ENCODE measurements at regions not wholly inside any gene's neighbourhood (a gene's known extent, or its start where the extent isn't known, plus 50 kb on each side); places are given as distances from the start of the nearest gene placed in this dataset.
"Not testable (repeated sequence)": the region's sequence is repeated elsewhere in the genome, so short reads cannot be mapped to it uniquely, and the experiment has no call there.

- in situ Hi-C loops (cut with HindIII; ENCODE audit: low sequenced_read_pairs), result no loop called here
Measured at GRCh38 chr3:145906301-145906700, 254.7 kb downstream of the PLOD2 start.

DNA sequence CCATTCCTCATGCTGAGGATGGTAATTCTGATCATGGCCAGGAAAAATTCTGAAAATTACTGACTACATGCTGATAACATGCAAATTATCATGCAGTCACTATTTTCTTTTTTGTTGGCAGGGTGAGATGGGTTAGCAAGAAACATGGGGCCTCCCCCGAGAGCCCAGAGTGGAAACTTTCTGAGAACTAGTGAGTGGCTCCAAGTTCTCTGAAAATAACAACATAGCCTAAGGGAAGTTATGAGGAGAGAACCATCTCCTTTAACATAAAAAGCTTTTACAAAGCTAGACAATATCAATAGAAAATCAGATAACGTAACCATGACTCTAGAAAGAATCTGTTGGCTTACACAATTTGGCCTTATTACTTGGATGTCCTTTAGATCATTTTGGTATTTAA is 254.2 kb downstream of the PLOD2 start:
- in situ Hi-C loops (cut with HindIII; ENCODE audit: low sequenced_read_pairs), result no loop called here

GRCh38 chr3:145911016-145911415 is 250.0 kb downstream of the PLOD2 start:
- in situ Hi-C loops (cut with HindIII; ENCODE audit: low sequenced_read_pairs), result no loop called here

DNA sequence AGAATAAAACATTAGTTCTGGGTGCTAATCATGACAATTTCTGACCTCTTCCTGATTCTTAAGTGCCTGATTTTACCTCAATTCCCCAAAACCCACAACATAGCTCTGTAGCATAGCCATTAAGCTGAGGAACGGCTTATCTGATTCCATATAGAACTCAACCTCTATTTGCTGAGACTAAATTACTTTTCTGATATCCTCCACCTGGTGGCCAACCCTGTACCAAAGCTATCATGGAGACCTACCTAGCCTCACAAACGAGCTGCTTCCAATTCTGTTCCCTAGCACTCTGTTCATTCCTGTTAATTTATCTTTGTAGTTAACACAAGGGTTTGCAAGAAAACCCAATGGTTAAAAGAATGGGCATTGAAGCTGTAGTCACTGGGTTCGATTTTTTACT is 245.2 kb downstream of the PLOD2 start:
- in situ Hi-C loops (cut with HindIII; ENCODE audit: low sequenced_read_pairs), result no loop called here

GRCh38 chr3:145927736-145928135 is 233.2 kb downstream of the PLOD2 start:
- in situ Hi-C loops (cut with HindIII; ENCODE audit: low sequenced_read_pairs), result not testable (repeated sequence)

DNA sequence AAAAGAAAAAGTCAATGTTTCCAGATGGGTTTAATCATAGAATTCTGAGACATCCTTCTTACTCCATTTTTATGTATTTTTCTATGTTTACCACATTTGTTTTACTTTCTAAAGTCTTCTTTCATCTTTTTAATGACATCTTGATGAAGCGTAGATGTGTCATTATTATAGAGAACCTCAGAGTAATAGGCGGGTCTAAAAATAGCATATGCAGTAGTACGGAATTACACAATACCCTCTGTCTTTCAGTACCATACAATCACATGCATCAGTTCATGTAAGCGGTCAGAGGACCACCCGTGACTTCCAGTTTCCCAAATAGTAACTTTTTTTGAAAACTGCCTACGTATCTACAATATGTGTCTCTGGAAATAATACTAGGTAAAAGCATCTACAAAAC is 224.0 kb downstream of the PLOD2 start:
- in situ Hi-C loops (cut with HindIII; ENCODE audit: low sequenced_read_pairs), result no loop called here

GRCh38 chr3:145939431-145939830 is 221.6 kb downstream of the PLOD2 start:
- in situ Hi-C loops (cut with HindIII; ENCODE audit: low sequenced_read_pairs), result no loop called here

- in situ Hi-C loops (cut with HindIII; ENCODE audit: low sequenced_read_pairs), result no loop called here
Measured at GRCh38 chr3:145942052-145942451, 218.9 kb downstream of the PLOD2 start.

- in situ Hi-C loops (cut with HindIII; ENCODE audit: low sequenced_read_pairs), result no loop called here
Measured at GRCh38 chr3:145943952-145944351, 217.0 kb downstream of the PLOD2 start.

- in situ Hi-C loops (cut with HindIII; ENCODE audit: low sequenced_read_pairs), result loop anchor here (5.0 kb wide), 1 partner anchor 59 kb away; no protein-coding TSS in a partner anchor
Measured at GRCh38 chr3:145951441-145951840, 209.5 kb downstream of the PLOD2 start.

- in situ Hi-C loops (cut with HindIII; ENCODE audit: low sequenced_read_pairs), result loop anchor here (5.0 kb wide), 1 partner anchor 60 kb away; no protein-coding TSS in a partner anchor
Measured at GRCh38 chr3:145952536-145952935, 208.4 kb downstream of the PLOD2 start.

DNA sequence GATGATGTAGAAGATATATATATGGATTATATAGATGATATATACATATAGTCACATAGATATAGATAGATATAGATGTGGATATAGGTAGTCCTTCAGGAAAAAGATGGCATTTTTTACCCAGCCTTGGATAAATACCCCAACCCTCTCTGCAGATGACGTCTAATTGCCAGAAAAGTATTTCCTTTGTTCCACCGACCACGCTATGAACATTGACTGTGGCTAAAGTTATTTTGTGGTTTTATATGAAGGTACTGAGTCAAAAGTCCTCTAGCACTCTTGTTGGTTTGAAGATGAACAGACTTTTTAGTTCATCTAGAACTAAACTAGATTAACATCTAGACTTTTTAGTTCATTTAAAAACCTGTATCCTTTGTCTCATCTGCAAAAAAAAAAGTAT is 207.7 kb downstream of the PLOD2 start:
- in situ Hi-C loops (cut with HindIII; ENCODE audit: low sequenced_read_pairs), result loop anchor here (5.0 kb wide), 1 partner anchor 61 kb away; no protein-coding TSS in a partner anchor

GRCh38 chr3:145959457-145960088 is 201.4 kb downstream of the PLOD2 start:
- in situ Hi-C loops (cut with HindIII; ENCODE audit: low sequenced_read_pairs), result no loop called here

GRCh38 chr3:145963111-145963510 is 197.9 kb downstream of the PLOD2 start:
- in situ Hi-C loops (cut with HindIII; ENCODE audit: low sequenced_read_pairs), result no loop called here

DNA sequence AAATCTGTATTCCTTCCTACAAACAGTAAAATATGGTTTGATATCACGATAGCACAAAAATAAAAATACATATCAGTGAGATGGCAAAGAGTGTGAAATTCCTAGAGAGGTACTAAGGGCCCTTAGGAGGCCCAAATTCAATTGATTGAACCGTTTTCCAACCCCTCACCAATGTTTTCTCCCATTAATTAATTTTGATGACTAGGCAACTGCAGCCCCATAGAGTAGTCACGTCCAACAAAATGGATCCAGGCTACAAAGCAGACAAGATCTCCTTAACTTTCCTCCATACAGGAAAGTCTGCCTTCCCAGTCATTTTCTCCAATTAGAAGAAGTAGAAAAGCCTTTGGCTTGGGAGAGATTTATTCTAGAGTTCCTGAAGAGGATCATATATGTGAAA is 193.9 kb downstream of the PLOD2 start:
- in situ Hi-C loops (cut with HindIII; ENCODE audit: low sequenced_read_pairs), result no loop called here

DNA sequence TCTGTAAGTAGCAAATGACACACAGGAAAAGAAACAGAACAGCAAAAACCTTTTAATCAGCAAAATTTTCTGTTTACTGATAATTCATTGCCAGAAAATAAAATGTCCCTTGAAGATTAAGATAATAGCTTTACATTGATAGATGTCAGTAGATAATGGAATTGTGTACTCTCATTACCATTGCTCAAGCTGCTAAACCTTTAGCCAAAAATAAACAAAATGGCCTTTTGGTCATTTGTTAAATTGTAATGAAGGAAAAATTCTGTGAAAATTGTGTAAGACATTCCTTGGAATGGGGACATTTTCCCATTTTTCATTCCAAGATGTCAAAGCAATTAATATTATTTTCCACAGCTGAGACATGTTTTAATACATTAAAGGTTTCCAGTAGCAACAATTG is 189.8 kb downstream of the PLOD2 start:
- in situ Hi-C loops (cut with HindIII; ENCODE audit: low sequenced_read_pairs), result no loop called here

DNA sequence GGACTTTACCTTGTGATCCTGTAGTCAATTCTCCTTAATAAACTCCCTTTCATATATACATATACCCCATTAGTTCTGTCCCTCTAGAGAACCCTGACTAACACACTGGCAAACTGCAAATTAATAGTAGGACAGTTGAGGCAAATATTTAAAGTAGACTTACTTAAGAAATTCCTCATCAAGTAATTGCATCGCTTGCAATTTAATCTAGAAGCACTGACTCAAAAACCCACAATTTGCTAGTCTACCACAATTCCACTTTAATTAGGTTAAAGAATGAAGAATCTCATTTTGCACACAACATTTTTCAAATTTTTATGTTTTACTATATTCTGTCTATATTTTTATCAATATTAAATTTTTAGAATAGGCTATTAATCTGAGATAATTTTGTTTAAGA is 188.1 kb downstream of the PLOD2 start:
- in situ Hi-C loops (cut with HindIII; ENCODE audit: low sequenced_read_pairs), result no loop called here

GRCh38 chr3:145981056-145981455 is 179.9 kb downstream of the PLOD2 start:
- in situ Hi-C loops (cut with HindIII; ENCODE audit: low sequenced_read_pairs), result no loop called here

- in situ Hi-C loops (cut with HindIII; ENCODE audit: low sequenced_read_pairs), result no loop called here
Measured at GRCh38 chr3:145983101-145983500, 177.9 kb downstream of the PLOD2 start.
